HL-60 (cell line): ENCODE measurements at regions not wholly inside any gene's neighbourhood (a gene's known extent, or its start where the extent isn't known, plus 50 kb on each side); places are given as distances from the start of the nearest gene placed in this dataset.

Source experiments
- GABPA ChIP-seq: IDR thresholded peaks from 2 replicates; pipeline ENCODE4 v1.6.1; 2012; ENCODE audit warnings: low read depth
- POLR2AphosphoS5 ChIP-seq: IDR thresholded peaks from 2 replicates; pipeline ENCODE4 v1.6.1; 2012; ENCODE audit warnings: low read depth
- REST ChIP-seq: IDR thresholded peaks from 2 replicates; pipeline ENCODE4 v1.6.1; 2012; ENCODE audit warnings: low read depth; ENCODE audit not compliant: insufficient replicate concordance
- SPI1 ChIP-seq: IDR thresholded peaks from 2 replicates; pipeline ENCODE4 v1.6.1; 2012; ENCODE audit warnings: low read depth, mild to moderate bottlenecking, borderline replicate concordance
- TF ChIP-seq, protein P1 (sequence below): IDR thresholded peaks from one replicate; pipeline ENCODE4 v1.5.1; 2011; ENCODE audit warnings: low read length, control low read depth, inconsistent platforms; ENCODE audit not compliant: insufficient read depth

DNA sequence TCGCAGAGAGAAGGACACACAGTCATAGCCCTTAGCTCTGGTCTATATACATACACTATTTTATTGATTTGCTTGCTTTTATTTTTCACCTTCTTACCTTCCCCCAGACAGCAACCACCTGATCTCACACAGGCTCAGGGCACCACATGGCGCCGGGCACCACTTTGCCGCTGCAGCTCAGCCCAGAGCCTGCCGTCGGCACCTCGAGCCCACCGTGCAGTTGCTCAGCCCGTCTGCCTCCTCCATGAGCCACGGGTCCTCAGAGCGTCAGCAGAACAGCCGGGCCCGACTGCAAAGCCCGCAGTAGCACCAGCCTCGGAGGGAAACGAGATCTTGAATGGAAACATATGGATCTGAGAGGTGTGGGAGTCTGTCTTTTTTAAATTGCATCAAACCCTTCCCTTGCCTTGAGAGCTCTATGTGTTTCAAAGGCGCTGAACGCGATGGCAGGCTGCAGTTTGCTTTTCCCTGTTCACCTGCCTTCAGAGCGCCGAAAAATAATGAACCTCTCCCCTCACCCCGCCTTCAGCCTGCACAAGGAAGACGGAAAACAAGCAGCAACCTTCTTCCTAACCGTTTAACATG is 505.4 kb downstream of the MN1 start:
- TF ChIP-seq, protein P1, sequence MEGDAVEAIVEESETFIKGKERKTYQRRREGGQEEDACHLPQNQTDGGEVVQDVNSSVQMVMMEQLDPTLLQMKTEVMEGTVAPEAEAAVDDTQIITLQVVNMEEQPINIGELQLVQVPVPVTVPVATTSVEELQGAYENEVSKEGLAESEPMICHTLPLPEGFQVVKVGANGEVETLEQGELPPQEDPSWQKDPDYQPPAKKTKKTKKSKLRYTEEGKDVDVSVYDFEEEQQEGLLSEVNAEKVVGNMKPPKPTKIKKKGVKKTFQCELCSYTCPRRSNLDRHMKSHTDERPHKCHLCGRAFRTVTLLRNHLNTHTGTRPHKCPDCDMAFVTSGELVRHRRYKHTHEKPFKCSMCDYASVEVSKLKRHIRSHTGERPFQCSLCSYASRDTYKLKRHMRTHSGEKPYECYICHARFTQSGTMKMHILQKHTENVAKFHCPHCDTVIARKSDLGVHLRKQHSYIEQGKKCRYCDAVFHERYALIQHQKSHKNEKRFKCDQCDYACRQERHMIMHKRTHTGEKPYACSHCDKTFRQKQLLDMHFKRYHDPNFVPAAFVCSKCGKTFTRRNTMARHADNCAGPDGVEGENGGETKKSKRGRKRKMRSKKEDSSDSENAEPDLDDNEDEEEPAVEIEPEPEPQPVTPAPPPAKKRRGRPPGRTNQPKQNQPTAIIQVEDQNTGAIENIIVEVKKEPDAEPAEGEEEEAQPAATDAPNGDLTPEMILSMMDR, result no peak
- no peak for TF ChIP-seq REST
- no peak for TF ChIP-seq GABPA
- no peak for TF ChIP-seq POLR2AphosphoS5
- no peak for TF ChIP-seq SPI1
